Fibroblast of lung (primary cell): ENCODE measurements at regions not wholly inside any gene's neighbourhood (a gene's known extent, or its start where the extent isn't known, plus 50 kb on each side); places are given as distances from the start of the nearest gene placed in this dataset.

ENCODE experiments used
- EZH2 ChIP-seq: IDR thresholded peaks from 2 replicates; pipeline ENCODE4 v1.5.1; 2012; ENCODE audit warnings: low read length, control low read depth, mild to moderate bottlenecking; ENCODE audit errors: missing control alignments
- TF ChIP-seq, protein P1 (sequence below), 2 donors: IDR thresholded peaks in 1 of 2; conservative IDR thresholded peaks in 1 of 2; 1 replicate in 1 of 2; 2 replicates in 1 of 2; pipeline ENCODE4 v1.5.1; 2011 to 2012; ENCODE audit warnings: low read length in 2 of 2, control low read depth in 1 of 2, inconsistent platforms in 1 of 2, low read depth in 1 of 2, mild to moderate bottlenecking in 1 of 2

DNA sequence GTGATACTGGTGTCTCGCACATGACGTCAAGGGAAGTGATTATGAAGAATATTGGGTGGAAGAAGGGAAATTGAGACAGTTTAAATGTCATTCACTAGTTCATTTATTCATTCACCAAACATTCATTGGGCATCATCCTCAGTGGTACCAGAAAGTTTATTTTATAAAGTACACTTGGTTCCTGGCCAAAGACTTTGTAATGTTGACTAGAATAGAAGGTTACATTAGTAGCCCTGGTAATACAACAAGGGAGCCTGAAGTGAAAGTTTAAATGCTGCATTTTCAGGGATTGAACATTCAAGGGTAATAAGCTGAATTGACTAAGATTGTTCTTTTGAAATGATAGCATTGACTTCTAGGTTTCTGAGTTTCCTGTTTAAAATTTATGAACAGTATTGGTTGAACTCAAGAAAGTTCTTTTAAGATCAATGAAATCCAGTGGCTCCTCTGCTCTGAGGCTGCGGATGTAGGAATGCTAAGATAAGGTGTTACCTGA is 236.8 kb upstream of the BTG1 start:
- TF ChIP-seq EZH2, result no peak
- TF ChIP-seq, protein P1, sequence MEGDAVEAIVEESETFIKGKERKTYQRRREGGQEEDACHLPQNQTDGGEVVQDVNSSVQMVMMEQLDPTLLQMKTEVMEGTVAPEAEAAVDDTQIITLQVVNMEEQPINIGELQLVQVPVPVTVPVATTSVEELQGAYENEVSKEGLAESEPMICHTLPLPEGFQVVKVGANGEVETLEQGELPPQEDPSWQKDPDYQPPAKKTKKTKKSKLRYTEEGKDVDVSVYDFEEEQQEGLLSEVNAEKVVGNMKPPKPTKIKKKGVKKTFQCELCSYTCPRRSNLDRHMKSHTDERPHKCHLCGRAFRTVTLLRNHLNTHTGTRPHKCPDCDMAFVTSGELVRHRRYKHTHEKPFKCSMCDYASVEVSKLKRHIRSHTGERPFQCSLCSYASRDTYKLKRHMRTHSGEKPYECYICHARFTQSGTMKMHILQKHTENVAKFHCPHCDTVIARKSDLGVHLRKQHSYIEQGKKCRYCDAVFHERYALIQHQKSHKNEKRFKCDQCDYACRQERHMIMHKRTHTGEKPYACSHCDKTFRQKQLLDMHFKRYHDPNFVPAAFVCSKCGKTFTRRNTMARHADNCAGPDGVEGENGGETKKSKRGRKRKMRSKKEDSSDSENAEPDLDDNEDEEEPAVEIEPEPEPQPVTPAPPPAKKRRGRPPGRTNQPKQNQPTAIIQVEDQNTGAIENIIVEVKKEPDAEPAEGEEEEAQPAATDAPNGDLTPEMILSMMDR (conservative IDR thresholded peaks at IDR 0.05 in 1 of 2, IDR thresholded peaks at IDR 0.05 in 1 of 2; ENCODE audit: low read depth in 1 of 2, low read length in 2 of 2), result no peak
